Peyer's patch (tissue), 4 donors: ENCODE measurements at regions not wholly inside any gene's neighbourhood (a gene's known extent, or its start where the extent isn't known, plus 50 kb on each side); places are given as distances from the start of the nearest gene placed in this dataset.

Experiments used
- CTCF ChIP-seq, 6 experiments: fragments of 450-650 bp in 4 of 6; fragments of 200-600 bp in 2 of 6; sonication (generic) in 1 of 6; IDR thresholded peaks; one replicate each; pipeline ENCODE4 v1.5.1; 2017 to 2019; ENCODE audit warnings: antibody characterized with exemption in 6 of 6, mild to moderate bottlenecking in 3 of 6, moderate library complexity in 1 of 6
- POLR2A ChIP-seq, 2 donors: fragments of 450-650 bp; IDR thresholded peaks; one replicate each; pipeline ENCODE4 v1.5.1; 2017; ENCODE audit warnings: antibody characterized with exemption in 2 of 2, mild to moderate bottlenecking in 2 of 2, moderate library complexity in 2 of 2

GRCh38 chr2:7899241-7899640 lies 782.6 kb upstream of the ID2 start:
- TF ChIP-seq CTCF (IDR thresholded peaks at IDR 0.05): no peak
- TF ChIP-seq POLR2A (IDR thresholded peaks at IDR 0.05): no peak
